ENCODE measurements at regions not wholly inside any gene's neighbourhood (a gene's known extent, or its start where the extent isn't known, plus 50 kb on each side); places are given as distances from the start of the nearest gene placed in this dataset.

- peak; percentile 65 for DNase-seq (ENCODE audit: low spot score)
These were observed 407.2 kb downstream of the EFNA5 start for GRCh38 chr5:107263387-107264018.

GRCh38 chr5:107257885-107258520, 412.7 kb downstream of the EFNA5 start:
- no peak for DNase-seq (ENCODE audit: low spot score)

GRCh38 chr5:107254902-107255234, 415.9 kb downstream of the EFNA5 start:
- DNase-seq (ENCODE audit: low spot score): no peak

- DNase-seq (ENCODE audit: low spot score): no peak
These were observed 416.4 kb downstream of the EFNA5 start for GRCh38 chr5:107254214-107254901.

- DNase-seq (ENCODE audit: low spot score): no peak
These were observed 417.5 kb downstream of the EFNA5 start for GRCh38 chr5:107253246-107253645.

- DNase-seq (ENCODE audit: low spot score): no peak
These were observed 419.6 kb downstream of the EFNA5 start for GRCh38 chr5:107251151-107251550.

GRCh38 chr5:107248066-107248695, 422.6 kb downstream of the EFNA5 start:
- no peak for DNase-seq (ENCODE audit: low spot score)

- DNase-seq (ENCODE audit: low spot score): no peak
These were observed 423.3 kb downstream of the EFNA5 start for GRCh38 chr5:107247427-107247826.

GRCh38 chr5:107243220-107243579, 427.5 kb downstream of the EFNA5 start:
- no peak for DNase-seq (ENCODE audit: low spot score)

- no peak for DNase-seq (ENCODE audit: low spot score)
These were observed 428.1 kb downstream of the EFNA5 start for GRCh38 chr5:107242411-107243219.

GRCh38 chr5:107241841-107242240, 428.9 kb downstream of the EFNA5 start:
- no peak for DNase-seq (ENCODE audit: low spot score)

- no peak for DNase-seq (ENCODE audit: low spot score)
These were observed 435.6 kb downstream of the EFNA5 start for GRCh38 chr5:107235167-107235566.

- DNase-seq (ENCODE audit: low spot score): peak; percentile 46
These were observed 437.9 kb downstream of the EFNA5 start for GRCh38 chr5:107232788-107233187.

- DNase-seq (ENCODE audit: low spot score): peak; percentile 80
These were observed 438.4 kb downstream of the EFNA5 start for GRCh38 chr5:107232293-107232692.

GRCh38 chr5:107231191-107231590, 439.5 kb downstream of the EFNA5 start:
- DNase-seq (ENCODE audit: low spot score): no peak

GRCh38 chr5:107230367-107230766, 440.4 kb downstream of the EFNA5 start:
- no peak for DNase-seq (ENCODE audit: low spot score)

GRCh38 chr5:107228226-107228625, 442.5 kb downstream of the EFNA5 start:
- DNase-seq (ENCODE audit: low spot score): no peak

GRCh38 chr5:107224272-107224671, 446.5 kb downstream of the EFNA5 start:
- no peak for DNase-seq (ENCODE audit: low spot score)

GRCh38 chr5:107223066-107223465, 447.7 kb downstream of the EFNA5 start:
- DNase-seq (ENCODE audit: low spot score): no peak

GRCh38 chr5:107219993-107220392, 450.7 kb downstream of the EFNA5 start:
- DNase-seq (ENCODE audit: low spot score): no peak

GRCh38 chr5:107218457-107219193, 452.1 kb downstream of the EFNA5 start:
- DNase-seq (ENCODE audit: low spot score): no peak

Data from umbilical cord (tissue), 1 donor.